K562 (cell line): ENCODE measurements at regions not wholly inside any gene's neighbourhood (a gene's known extent, or its start where the extent isn't known, plus 50 kb on each side); places are given as distances from the start of the nearest gene placed in this dataset.

Source experiments
- ATAC-seq: fragments of 200-7000 bp; cut with Tn5 transposase; 3 replicates; pipeline ENCODE4 v1.9.1; 2020; ENCODE audit warnings: moderate library complexity
- BruUV-seq: library from RNA; stranded (reverse); fragments of 400-500 nt; replicated peaks from 2 replicates; lab custom pipeline; 2021; lab: Mats Ljungman, UMichigan
- CTCF ChIA-PET: fragments of 300-600 bp; formaldehyde crosslinking; extraction: SDS; loops from one replicate; lab custom pipeline; 2021; ENCODE audit warnings: low intra/inter-chr PET ratio; lab: Yijun Ruan, JAX
- POLR2A ChIA-PET: fragments of 300-600, 350-650 bp; sonication (Branson Sonifier 250); formaldehyde crosslinking; extraction: SDS; loops from one replicate; lab custom pipeline; 2021; ENCODE audit warnings: antibody characterized with exemption, inconsistent platforms; lab: Yijun Ruan, JAX
- DNase-seq, 4 experiments: peaks; one replicate each; pipeline versions ENCODE4 v3.0.0 to v3.0.0-alpha.2; 2011 to 2018; ENCODE audit warnings: low spot score in 3 of 4, mixed read lengths in 3 of 4; ENCODE audit errors: extremely low read depth in 1 of 4
- FAIRE-seq: peaks from 2 replicates; lab custom pipeline; 2011; peaks lifted over from hg19 to GRCh38; lab: Jason Lieb, UNC
- H2AFZ ChIP-seq: 2 replicates; pipeline ENCODE4 v1.6.0; 2011; ENCODE audit warnings: low read depth, low read length, control low read depth, inconsistent platforms
- H3K27ac ChIP-seq: fragments of 200-600 bp; 3 replicates; pipeline ENCODE4 v1.8.0; 2011; ENCODE audit warnings: low read depth, mild to moderate bottlenecking, control low read depth, inconsistent platforms, low read length, moderate library complexity, mixed read lengths; ENCODE audit errors: extremely low read depth
- H3K27me3 ChIP-seq, 2 experiments: fragments of 300-600 bp in 1 of 2; 2 replicates in 1 of 2; 3 replicates in 1 of 2; pipeline versions ENCODE4 v1.6.0 to v1.8.0; 2011; ENCODE audit warnings: inconsistent platforms in 2 of 2, low read length in 2 of 2, mild to moderate bottlenecking in 1 of 2, mixed read lengths in 1 of 2, moderate library complexity in 1 of 2; ENCODE audit not compliant: control insufficient read depth in 2 of 2, insufficient read depth in 2 of 2
- H3K36me3 ChIP-seq: fragments of 300-600 bp; 3 replicates; pipeline ENCODE4 v1.8.0; 2011; ENCODE audit warnings: mild to moderate bottlenecking, low read length, inconsistent platforms; ENCODE audit not compliant: control insufficient read depth, insufficient read depth
- H3K4me1 ChIP-seq, 2 experiments: fragments of 200-600 bp in 1 of 2; replicated peaks in 1 of 2; 2 replicates in 1 of 2; 3 replicates in 1 of 2; pipeline versions ENCODE4 v1.5.1 to v1.8.0; 2011; ENCODE audit warnings: inconsistent platforms in 2 of 2, low read length in 2 of 2, mild to moderate bottlenecking in 1 of 2, mixed read lengths in 1 of 2, moderate library complexity in 1 of 2; ENCODE audit not compliant: control insufficient read depth in 2 of 2, insufficient read depth in 2 of 2
- H3K4me2 ChIP-seq: 2 replicates; pipeline ENCODE4 v1.6.1; 2011; ENCODE audit warnings: low read length, control low read depth, inconsistent platforms, mixed read lengths; ENCODE audit not compliant: insufficient read depth
- H3K4me3 ChIP-seq: fragments of 200-600 bp; sonication (generic), shearing (Covaris generic); 2 replicates; pipeline ENCODE4 v1.5.1; 2016; ENCODE audit warnings: control low read depth, inconsistent platforms
- H3K79me2 ChIP-seq: fragments of 200-600 bp; 3 replicates; pipeline ENCODE4 v1.8.0; 2011; ENCODE audit warnings: low read length, inconsistent platforms; ENCODE audit not compliant: control insufficient read depth, insufficient read depth
- H3K9ac ChIP-seq, 2 experiments: 2 replicates each; pipeline versions ENCODE4 v1.6.0 to v1.6.1; 2011; ENCODE audit warnings: low read depth in 2 of 2, low read length in 2 of 2, control low read depth in 1 of 2, inconsistent platforms in 1 of 2, mild to moderate bottlenecking in 1 of 2, mixed read lengths in 1 of 2; ENCODE audit not compliant: insufficient read depth in 1 of 2
- H3K9me1 ChIP-seq: one replicate; pipeline ENCODE4 v1.6.0; 2011; ENCODE audit warnings: inconsistent platforms, mild to moderate bottlenecking, low read length, moderate library complexity; ENCODE audit not compliant: control insufficient read depth, insufficient read depth
- H3K9me3 ChIP-seq: replicated peaks from 2 replicates; pipeline ENCODE4 v1.5.1; 2011; ENCODE audit warnings: low read depth, low read length, inconsistent platforms; ENCODE audit not compliant: control insufficient read depth, insufficient read depth
- H4K20me1 ChIP-seq: replicated peaks from 2 replicates; pipeline ENCODE4 v1.6.1; 2011; ENCODE audit warnings: low read length, inconsistent platforms, mixed read lengths; ENCODE audit not compliant: control insufficient read depth, insufficient read depth
- CBFA2T3 ChIP-seq: fragments of 450-650 bp; IDR thresholded peaks from 2 replicates; pipeline ENCODE4 v1.6.1; 2017
- CREBBP ChIP-seq: IDR thresholded peaks from one replicate; pipeline ENCODE4 v1.6.1; 2012; ENCODE audit warnings: low read depth, mild to moderate bottlenecking, control low read depth, inconsistent platforms, low read length
- FIP1L1 ChIP-seq: fragments of 200-400 bp; formaldehyde crosslinking; IDR thresholded peaks from 2 replicates; pipeline ENCODE4 v1.6.1; 2018; ENCODE audit warnings: mild to moderate bottlenecking, low read depth, low read length; ENCODE audit not compliant: poor library complexity, severe bottlenecking
- GABPA ChIP-seq: fragments of 200-800 bp; sonication (Bioruptor generic); conservative IDR thresholded peaks from 2 replicates; pipeline ENCODE4 v1.6.1; 2016; ENCODE audit warnings: low read depth, missing genetic modification characterization, missing compliant biosample characterization
- NFATC3 ChIP-seq: fragments of 450-650 bp; IDR thresholded peaks from 2 replicates; pipeline ENCODE4 v1.6.1; 2017; ENCODE audit warnings: mild to moderate bottlenecking
- NFRKB ChIP-seq: fragments of 450-650 bp; IDR thresholded peaks from 2 replicates; pipeline ENCODE4 v1.6.1; 2016; ENCODE audit warnings: low read depth
- SLC30A9 ChIP-seq: fragments of 250-450 bp; sonication (Bioruptor Pico); IDR thresholded peaks from 2 replicates; pipeline ENCODE4 v1.8.0; 2022; ENCODE audit warnings: mild to moderate bottlenecking, moderate library complexity
- TAF7 ChIP-seq: fragments of 450-650 bp; IDR thresholded peaks from 2 replicates; pipeline ENCODE4 v1.6.1; 2016; ENCODE audit warnings: missing genetic modification characterization, missing compliant biosample characterization
- ZNF239 ChIP-seq: fragments of 250-450 bp; sonication (Bioruptor Pico); IDR thresholded peaks from 2 replicates; pipeline ENCODE4 v1.4.0; 2020; ENCODE audit warnings: mild to moderate bottlenecking
- WGBS: fragments of 100-300 bp; shearing (Covaris generic); methylation state at CpG from one replicate; pipeline ENCODE4 v1.1.6; 2016; ENCODE audit warnings: low coverage, mixed read lengths; ENCODE audit not compliant: insufficient coverage; ENCODE audit errors: missing lambda C conversion rate; 5-methylcytosine and 5-hydroxymethylcytosine counted together
- in situ Hi-C: fragments of 300-500 bp; cut with MboI; formaldehyde crosslinking; loops from 4 replicates; pipeline ENCODE4 v1.15.0; 2018; ENCODE audit warnings: inconsistent platforms, mixed read lengths
- intact Hi-C: fragments of 100-400 bp; cut with micrococcal nuclease; formaldehyde crosslinking; loops from 2 replicates; pipeline ENCODE4 v1.14.2; 2022
- TF ChIP-seq, protein P1 (sequence below): sonication (generic); formaldehyde crosslinking; IDR thresholded peaks from 2 replicates; pipeline ENCODE4 v1.8.0; 2023; ENCODE audit warnings: mild to moderate bottlenecking, missing genetic modification reagents

DNA sequence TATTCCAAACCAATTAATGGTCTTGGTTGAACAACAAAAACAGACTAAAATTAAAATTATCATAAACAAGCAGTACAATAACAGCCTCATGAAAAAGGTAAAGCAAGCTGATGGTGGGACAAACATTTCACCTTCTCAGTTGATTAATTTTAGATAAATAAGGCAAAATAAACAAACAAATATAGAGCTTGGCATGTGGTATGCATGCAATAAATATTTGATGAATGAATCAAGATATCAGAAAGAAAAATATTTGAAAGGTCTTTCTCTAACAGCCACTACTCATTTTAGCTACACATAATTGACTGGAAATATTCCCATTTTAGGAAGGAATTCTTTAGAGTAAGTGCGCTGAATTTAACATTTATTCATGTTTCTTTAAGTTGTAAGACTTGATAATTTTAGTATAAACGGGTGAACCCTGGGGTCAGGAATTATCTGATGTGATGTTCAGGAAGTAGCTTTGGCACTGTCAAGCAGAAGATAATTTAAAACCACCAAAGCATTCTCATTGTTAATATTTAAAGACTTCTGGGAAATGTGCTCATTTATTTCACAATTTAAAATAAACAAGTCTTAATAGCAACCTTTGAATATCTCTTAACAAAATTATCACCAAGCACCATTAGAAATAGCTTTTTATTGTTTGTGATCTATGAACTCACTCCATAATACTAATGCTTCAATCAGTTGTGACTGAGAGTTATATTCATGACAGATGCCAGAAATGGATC lies 372.3 kb upstream of the TGFBR2 start:
- intact Hi-C loops, result no loop called here
- no peaks in the 10 kb centered on the region for H3K9me1 ChIP-seq
- FAIRE-seq, result no peak
- BruUV-seq, result no TSS peak
- no peak overlapping the region for H3K9ac ChIP-seq
- TF ChIP-seq NFRKB (no peak), NFATC3 (no peak), GABPA (0 out of 2 replicates have a peak, but pooled peaks have one; percentile 18)
- TF ChIP-seq, all 486 proteins: peak for 1
- Histone ChIP-seq H3K4me3 (no peak overlapping the region), H3K4me1 (no peaks in the 10 kb centered on the region), H3K27me3 (no peaks in the 10 kb centered on the region), H3K27ac (no peak overlapping the region), H3K4me2 (no peak overlapping the region), H3K36me3 (no peaks in the 10 kb centered on the region), H3K9me3 (no peaks in the 10 kb centered on the region), H3K79me2 (no peaks in the 10 kb centered on the region), H4K20me1 (no peaks in the 10 kb centered on the region), H2AFZ (no peak overlapping the region)
- 6% methylated on average over 2 of the region's 2 CpGs for WGBS
- no peak for ATAC-seq
- in situ Hi-C loops, result no loop called here
- ChIA-PET CTCF (no interaction called here), POLR2A (interaction anchor here (0.6 kb wide), 1 partner anchor 437 kb away, joined by 3 read pairs; no protein-coding TSS in a partner anchor)
- DNase-seq, result no peak

DNA sequence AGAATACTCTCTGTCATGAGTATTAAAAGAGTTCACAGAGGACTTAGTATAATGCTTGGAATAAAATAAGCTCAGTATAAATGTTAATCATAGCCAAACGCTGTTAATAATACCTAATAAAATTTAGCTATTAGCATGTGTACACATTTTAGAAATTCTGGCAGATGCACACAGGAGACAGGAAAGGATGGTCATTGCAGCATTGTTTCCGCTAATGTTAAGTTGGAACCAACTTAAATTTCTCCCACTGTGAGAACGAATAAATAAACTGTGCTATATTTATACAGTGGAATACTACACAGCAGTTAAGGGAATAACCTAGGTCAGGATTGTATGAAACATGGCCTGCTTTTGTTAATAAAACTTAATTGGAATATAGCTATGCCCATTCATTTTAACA lies 370.4 kb upstream of the TGFBR2 start:
- H3K4me3 ChIP-seq, result no peak overlapping the region
- FAIRE-seq (no peak), ATAC-seq (no peak), DNase-seq (no peak)
- no TSS peak for BruUV-seq
- no peaks in the 10 kb centered on the region for H3K9me1 ChIP-seq
- no peaks in the 10 kb centered on the region for H3K9me3 ChIP-seq
- H3K27ac ChIP-seq, result no peak overlapping the region
- intact Hi-C loops, result no loop called here
- no peaks in the 10 kb centered on the region for H4K20me1 ChIP-seq
- H3K4me2 ChIP-seq, result no peak overlapping the region
- no peaks in the 10 kb centered on the region for H3K27me3 ChIP-seq
- H3K36me3 ChIP-seq, result no peaks in the 10 kb centered on the region
- no peak overlapping the region for H2AFZ ChIP-seq
- H3K9ac ChIP-seq, result no peak overlapping the region
- no peaks in the 10 kb centered on the region for H3K4me1 ChIP-seq
- in situ Hi-C loops, result no loop called here
- no peaks in the 10 kb centered on the region for H3K79me2 ChIP-seq
- 1% methylated on average over 3 of the region's 3 CpGs for WGBS
- ChIA-PET POLR2A (no interaction called here), CTCF (no interaction called here)
- TF ChIP-seq CBFA2T3 (no peak), SLC30A9 (no peak), FIP1L1 (no peak), CREBBP (no peak), TAF7 (tag) (no peak), ZNF239 (CRISPR knock-in tag) (no peak)
- TF ChIP-seq, protein P1, sequence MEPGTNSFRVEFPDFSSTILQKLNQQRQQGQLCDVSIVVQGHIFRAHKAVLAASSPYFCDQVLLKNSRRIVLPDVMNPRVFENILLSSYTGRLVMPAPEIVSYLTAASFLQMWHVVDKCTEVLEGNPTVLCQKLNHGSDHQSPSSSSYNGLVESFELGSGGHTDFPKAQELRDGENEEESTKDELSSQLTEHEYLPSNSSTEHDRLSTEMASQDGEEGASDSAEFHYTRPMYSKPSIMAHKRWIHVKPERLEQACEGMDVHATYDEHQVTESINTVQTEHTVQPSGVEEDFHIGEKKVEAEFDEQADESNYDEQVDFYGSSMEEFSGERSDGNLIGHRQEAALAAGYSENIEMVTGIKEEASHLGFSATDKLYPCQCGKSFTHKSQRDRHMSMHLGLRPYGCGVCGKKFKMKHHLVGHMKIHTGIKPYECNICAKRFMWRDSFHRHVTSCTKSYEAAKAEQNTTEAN (CRISPR knock-in tag), result no peak
